Transverse colon (tissue), 4 donors: ENCODE measurements at regions not wholly inside any gene's neighbourhood (a gene's known extent, or its start where the extent isn't known, plus 50 kb on each side); places are given as distances from the start of the nearest gene placed in this dataset.

Source experiments
- DNase-seq: peaks from one replicate; pipeline ENCODE4 v3.0.0-alpha.2; 2019
- H3K27ac ChIP-seq, 4 donors: fragments of 200-600 bp; sonication (generic); 2 replicates each; pipeline ENCODE4 v1.5.1; 2016 to 2018; ENCODE audit warnings: inconsistent platforms in 4 of 4
- H3K27me3 ChIP-seq: fragments of 200-600 bp; sonication (generic); 2 replicates; pipeline ENCODE4 v1.5.1; 2017; ENCODE audit warnings: inconsistent platforms
- H3K36me3 ChIP-seq, 4 donors: fragments of 200-600 bp; sonication (generic); 2 replicates each; pipeline ENCODE4 v1.5.1; 2017 to 2019; ENCODE audit warnings: inconsistent platforms in 4 of 4
- H3K4me1 ChIP-seq, 4 donors: fragments of 200-600 bp; sonication (generic); 2 replicates each; pipeline ENCODE4 v1.5.1; 2017 to 2020; ENCODE audit warnings: inconsistent platforms in 4 of 4
- H3K4me3 ChIP-seq, 4 donors: fragments of 200-600 bp; sonication (generic); 1 replicate in 1 of 4; 2 replicates in 3 of 4; pipeline versions ENCODE4 v1.5.1 to v1.6.1; 2017 to 2019; ENCODE audit warnings: inconsistent platforms in 4 of 4
- H3K9me3 ChIP-seq, 2 donors: fragments of 200-600 bp; sonication (generic); 2 replicates each; pipeline ENCODE4 v1.5.1; 2017 to 2019; ENCODE audit warnings: inconsistent platforms in 2 of 2
- CTCF ChIP-seq, 5 experiments: fragments of 200-600 bp in 3 of 5; fragments of 450-650 bp in 2 of 5; sonication (generic) in 3 of 5; IDR thresholded peaks; 1 replicate in 2 of 5; 2 replicates in 3 of 5; pipeline ENCODE4 v1.5.1; 2016 to 2017; ENCODE audit warnings: antibody characterized with exemption in 5 of 5, inconsistent platforms in 3 of 5, mild to moderate bottlenecking in 2 of 5, moderate library complexity in 1 of 5
- EP300 ChIP-seq: sonication (generic); formaldehyde crosslinking; IDR thresholded peaks from one replicate; pipeline ENCODE4 v1.6.1; 2017; ENCODE audit warnings: antibody characterized with exemption, low read depth
- POLR2A ChIP-seq: fragments of 450-650 bp; IDR thresholded peaks from one replicate; pipeline ENCODE4 v1.6.1; 2016; ENCODE audit warnings: antibody characterized with exemption, mild to moderate bottlenecking, moderate library complexity
- POLR2AphosphoS5 ChIP-seq, 3 donors: sonication (generic); formaldehyde crosslinking; IDR thresholded peaks; one replicate each; pipeline ENCODE4 v1.6.1; 2016; ENCODE audit warnings: antibody characterized with exemption in 3 of 3
- WGBS, 2 donors: methylation state at CpG; one replicate each; pipeline ENCODE4 v1.1.5; 2018; ENCODE audit warnings: low coverage in 1 of 2; 5-methylcytosine and 5-hydroxymethylcytosine counted together
- in situ Hi-C, 4 donors: fragments of 200-750 bp; cut with MboI; loops; one replicate each; pipeline versions ENCODE4 v1.15.0 to v1.15.1; 2017; ENCODE audit warnings: low sequenced_read_pairs in 3 of 4, low pct_ligation_motif_present in 1 of 4, low pct_unique_long_range_greater_than_20kb in 1 of 4
- intact Hi-C: fragments of 100-400 bp; cut with DNase I; formaldehyde crosslinking; loops from one replicate; pipeline ENCODE4 v1.15.1; 2023; ENCODE audit warnings: low total_unique reads

- H3K9me3 ChIP-seq = no peaks in the 10 kb centered on the region
- in situ Hi-C loops = no loop called here
- H3K4me1 ChIP-seq = no peaks in the 10 kb centered on the region
- TF ChIP-seq CTCF (IDR thresholded peaks at IDR 0.05) (no peak), POLR2AphosphoS5 (IDR thresholded peaks at IDR 0.05) (no peak), POLR2A (no peak), EP300 (no peak)
- intact Hi-C loops = no loop called here
- no peak for DNase-seq
- H3K27ac ChIP-seq = no peak overlapping the region
- WGBS, 2 donors = 65 to 75% methylated on average over 2 of the region's 2 CpGs
- H3K36me3 ChIP-seq = no peaks in the 10 kb centered on the region
- H3K4me3 ChIP-seq = no peak overlapping the region
- H3K27me3 ChIP-seq = no peaks in the 10 kb centered on the region
These were observed 1252.5 kb downstream of the EFNA5 start for GRCh38 chr5:106418196-106418595.

- no peak for TF ChIP-seq POLR2AphosphoS5 (IDR thresholded peaks at IDR 0.05)
- no peak for TF ChIP-seq CTCF (IDR thresholded peaks at IDR 0.05)
- TF ChIP-seq POLR2A = no peak
- no peak for TF ChIP-seq EP300
- in situ Hi-C loops = no loop called here
- intact Hi-C loops = no loop called here
- Histone ChIP-seq H3K36me3 (no peaks in the 10 kb centered on the region), H3K27ac (no peak overlapping the region), H3K4me1 (no peaks in the 10 kb centered on the region), H3K9me3 (no peaks in the 10 kb centered on the region), H3K27me3 (no peaks in the 10 kb centered on the region), H3K4me3 (no peak overlapping the region)
- DNase-seq = no peak
- WGBS, 2 donors = 89 to 91% methylated on average over 6 of the region's 6 CpGs
These were observed 1253.2 kb downstream of the EFNA5 start for GRCh38 chr5:106417566-106417965.

- in situ Hi-C loops = no loop called here
- no peak overlapping the region for H3K27ac ChIP-seq
- H3K9me3 ChIP-seq = no peaks in the 10 kb centered on the region
- intact Hi-C loops = no loop called here
- H3K4me1 ChIP-seq = no peaks in the 10 kb centered on the region
- DNase-seq = no peak
- H3K36me3 ChIP-seq = no peaks in the 10 kb centered on the region
- H3K27me3 ChIP-seq = no peaks in the 10 kb centered on the region
- no peak for TF ChIP-seq CTCF (IDR thresholded peaks at IDR 0.05)
- no peak overlapping the region for H3K4me3 ChIP-seq
- WGBS, 2 donors = 81 to 95% methylated on average over 10 to 22 of the region's 22 CpGs
These were observed 1253.6 kb downstream of the EFNA5 start for GRCh38 chr5:106417163-106417562.

- H3K27me3 ChIP-seq = no peaks in the 10 kb centered on the region
- TF ChIP-seq EP300 (no peak), CTCF (IDR thresholded peaks at IDR 0.05) (no peak), POLR2AphosphoS5 (IDR thresholded peaks at IDR 0.05) (no peak), POLR2A (no peak)
- in situ Hi-C loops (no loop called here), intact Hi-C loops (no loop called here)
- no peaks in the 10 kb centered on the region for H3K9me3 ChIP-seq
- H3K4me1 ChIP-seq = no peaks in the 10 kb centered on the region
- H3K27ac ChIP-seq = no peak overlapping the region
- H3K36me3 ChIP-seq = no peaks in the 10 kb centered on the region
- no peak overlapping the region for H3K4me3 ChIP-seq
- 76 to 77% methylated on average over 4 of the region's 4 CpGs for WGBS, 2 donors
- DNase-seq = no peak
These were observed 1255.2 kb downstream of the EFNA5 start for GRCh38 chr5:106415541-106415940.
